AG08396 (cell line): ENCODE measurements at regions not wholly inside any gene's neighbourhood (a gene's known extent, or its start where the extent isn't known, plus 50 kb on each side); places are given as distances from the start of the nearest gene placed in this dataset.
"Not testable (repeated sequence)": the region's sequence is repeated elsewhere in the genome, so short reads cannot be mapped to it uniquely, and the experiment has no call there.

ENCODE experiments used
- DNase-seq: peaks from one replicate; pipeline ENCODE4 v3.0.0; 2012; ENCODE audit warnings: low spot score, mixed read lengths

GRCh38 chr6:119539066-119539746 lies 189.6 kb upstream of the MAN1A1 start:
- DNase-seq = no peak

DNA sequence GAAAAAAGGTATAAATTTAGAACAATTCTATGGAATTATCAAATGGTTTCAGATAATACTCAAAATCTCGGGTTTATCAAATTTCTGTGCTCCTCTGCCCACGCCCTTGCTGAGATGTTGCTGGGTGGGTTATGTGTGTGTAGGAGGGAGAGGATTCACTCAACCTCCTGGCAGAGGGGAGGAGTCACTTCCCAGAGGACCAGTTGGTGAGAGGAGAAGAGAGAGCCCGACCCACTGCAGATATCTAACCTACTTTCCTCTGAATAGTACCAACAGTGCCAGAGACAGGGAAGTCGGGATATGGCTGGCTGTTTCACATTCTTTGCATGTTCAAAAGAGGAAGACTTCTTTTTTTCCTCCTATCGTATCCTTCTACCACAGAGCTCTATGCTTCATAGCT lies 187.1 kb upstream of the MAN1A1 start:
- DNase-seq = no peak

DNA sequence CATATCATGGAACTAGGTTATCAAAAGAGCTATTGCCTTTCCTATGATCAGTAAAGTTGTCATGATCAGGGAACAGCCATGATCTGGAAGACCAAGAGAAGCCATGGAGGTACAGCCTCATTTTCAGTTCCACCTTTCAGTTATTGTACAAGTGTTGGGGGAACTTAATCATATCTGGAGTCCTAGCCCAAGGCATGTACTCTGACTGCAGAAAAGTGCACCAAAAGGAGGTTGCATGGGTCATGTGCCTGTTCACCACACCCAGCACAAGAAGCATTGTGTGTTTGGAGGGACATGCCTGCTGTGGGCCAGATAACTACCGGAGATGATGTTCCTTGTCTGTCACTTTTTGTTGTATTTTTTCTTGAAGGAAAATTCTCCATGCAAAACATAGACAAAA lies 185.8 kb upstream of the MAN1A1 start:
- DNase-seq = no peak

- peak; percentile 45 for DNase-seq
These were observed 184.2 kb upstream of the MAN1A1 start for GRCh38 chr6:119533603-119534279.

DNA sequence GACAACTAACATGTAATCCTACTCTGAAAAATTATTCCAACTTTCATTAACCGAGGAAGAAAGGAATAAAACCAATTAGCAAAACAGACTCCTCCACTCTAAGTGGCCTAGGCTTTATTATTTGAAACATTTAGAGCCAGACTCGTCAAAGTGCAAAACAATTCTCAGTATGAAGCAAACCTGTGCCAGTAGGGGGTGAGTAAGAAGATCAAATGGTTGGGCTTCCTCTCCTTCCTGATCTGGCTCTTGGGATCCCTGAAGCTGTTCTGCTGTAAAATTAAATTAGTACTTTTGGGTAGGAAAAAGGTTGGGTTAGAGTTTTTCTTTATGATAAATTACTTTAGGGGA lies 177.6 kb upstream of the MAN1A1 start:
- DNase-seq = no peak

GRCh38 chr6:119526561-119527230 lies 177.1 kb upstream of the MAN1A1 start:
- DNase-seq = no peak

DNA sequence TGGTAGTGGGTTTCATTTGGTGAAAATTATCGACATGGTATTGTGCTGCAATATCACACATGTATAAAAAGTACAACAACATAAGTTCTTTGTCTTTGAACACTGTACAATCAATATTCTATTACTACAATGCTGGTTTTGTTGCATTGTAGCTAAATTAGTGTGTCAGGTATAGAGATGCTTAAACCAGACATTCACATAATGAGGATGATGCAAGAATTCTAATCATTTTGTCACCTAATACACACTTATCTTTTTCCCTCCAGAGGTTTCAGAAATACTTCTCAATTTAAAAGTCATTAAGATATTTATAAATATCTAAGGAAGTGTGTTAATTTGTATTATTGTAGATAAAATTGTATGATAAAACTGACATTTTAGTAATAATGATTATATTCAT lies 174.8 kb upstream of the MAN1A1 start:
- no peak for DNase-seq

- DNase-seq = no peak
These were observed 174.0 kb upstream of the MAN1A1 start for GRCh38 chr6:119523556-119523955.

DNA sequence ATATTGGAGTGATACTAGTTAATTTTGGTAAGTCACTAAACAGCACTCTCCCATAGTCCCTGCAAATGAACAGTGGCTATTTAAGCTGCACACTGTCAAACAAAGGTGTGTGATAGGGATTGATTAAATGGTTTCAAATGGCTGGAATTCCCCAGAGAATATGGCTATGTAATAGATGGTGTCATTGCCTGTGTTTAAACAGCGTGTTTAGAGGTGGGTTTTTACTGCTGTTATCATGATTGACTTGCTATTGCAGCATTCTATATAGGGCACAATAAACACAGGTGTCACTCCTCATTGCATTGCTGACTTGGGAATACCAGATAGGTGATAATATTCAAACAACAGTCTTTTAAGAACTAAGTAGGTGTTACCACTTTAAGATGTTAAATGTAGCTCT lies 171.7 kb upstream of the MAN1A1 start:
- DNase-seq = no peak

GRCh38 chr6:119517428-119517827 lies 167.9 kb upstream of the MAN1A1 start:
- DNase-seq = no peak

DNA sequence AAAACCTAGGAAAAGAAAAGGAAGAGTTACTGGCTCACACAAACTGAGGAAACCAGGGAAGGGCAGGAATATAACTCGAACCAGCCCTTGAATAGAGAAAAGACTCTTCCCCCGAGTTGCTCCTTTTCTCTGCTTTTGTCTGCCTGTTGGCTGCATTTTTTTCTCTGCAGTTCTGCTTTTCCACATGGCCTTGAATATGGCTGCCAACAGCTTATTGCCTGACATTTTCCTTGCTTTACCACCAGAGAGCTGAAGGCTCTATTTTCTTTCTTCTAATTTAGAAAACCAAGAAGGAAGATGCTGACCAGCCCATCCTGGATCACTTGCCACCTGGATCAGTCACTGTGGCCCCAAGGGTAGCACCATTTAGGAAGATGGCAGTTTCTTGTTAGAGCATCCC lies 164.8 kb upstream of the MAN1A1 start:
- DNase-seq = no peak

DNA sequence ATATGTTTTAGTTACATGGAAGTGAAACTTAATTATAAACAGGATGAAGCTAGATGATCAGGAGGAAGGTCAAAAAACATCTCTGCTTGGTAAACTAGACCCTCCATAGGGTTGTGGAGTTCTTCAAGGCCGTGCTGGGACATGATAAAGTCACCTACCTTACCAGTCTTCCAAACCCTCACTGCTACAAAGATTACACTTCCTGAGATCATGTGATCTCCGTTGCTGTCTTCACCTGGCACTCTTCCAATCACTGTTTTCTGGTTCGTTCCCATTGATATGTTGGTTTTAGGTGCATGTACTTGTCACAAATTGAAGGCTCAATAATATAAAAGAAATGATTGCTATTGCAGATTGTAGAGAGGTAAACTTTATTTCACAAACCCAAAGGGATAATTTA lies 161.5 kb upstream of the MAN1A1 start:
- no peak for DNase-seq

GRCh38 chr6:119510246-119510645 lies 160.7 kb upstream of the MAN1A1 start:
- DNase-seq = no peak

GRCh38 chr6:119506631-119507174 lies 157.1 kb upstream of the MAN1A1 start:
- DNase-seq = no peak

- DNase-seq = no peak
These were observed 152.4 kb upstream of the MAN1A1 start for GRCh38 chr6:119501798-119502483.

DNA sequence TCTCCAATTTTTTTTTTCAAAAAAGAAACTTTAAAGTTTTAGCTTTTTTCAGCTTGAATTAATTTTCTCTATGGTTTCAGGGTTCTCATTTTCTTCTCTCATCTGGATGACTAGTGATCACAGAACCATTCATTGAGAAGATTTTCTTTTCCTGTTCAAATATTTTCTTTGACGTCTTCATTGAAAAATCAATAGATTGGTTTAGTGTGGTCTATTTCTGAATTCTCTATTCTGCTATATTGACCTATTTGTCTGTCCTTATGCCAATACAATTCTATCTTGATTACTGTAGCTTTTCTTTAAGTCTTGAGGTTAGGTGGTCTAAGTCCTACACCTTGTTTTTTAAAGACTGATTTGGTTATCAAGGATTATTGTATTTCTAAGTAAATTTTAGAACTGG lies 150.2 kb upstream of the MAN1A1 start:
- no peak for DNase-seq

DNA sequence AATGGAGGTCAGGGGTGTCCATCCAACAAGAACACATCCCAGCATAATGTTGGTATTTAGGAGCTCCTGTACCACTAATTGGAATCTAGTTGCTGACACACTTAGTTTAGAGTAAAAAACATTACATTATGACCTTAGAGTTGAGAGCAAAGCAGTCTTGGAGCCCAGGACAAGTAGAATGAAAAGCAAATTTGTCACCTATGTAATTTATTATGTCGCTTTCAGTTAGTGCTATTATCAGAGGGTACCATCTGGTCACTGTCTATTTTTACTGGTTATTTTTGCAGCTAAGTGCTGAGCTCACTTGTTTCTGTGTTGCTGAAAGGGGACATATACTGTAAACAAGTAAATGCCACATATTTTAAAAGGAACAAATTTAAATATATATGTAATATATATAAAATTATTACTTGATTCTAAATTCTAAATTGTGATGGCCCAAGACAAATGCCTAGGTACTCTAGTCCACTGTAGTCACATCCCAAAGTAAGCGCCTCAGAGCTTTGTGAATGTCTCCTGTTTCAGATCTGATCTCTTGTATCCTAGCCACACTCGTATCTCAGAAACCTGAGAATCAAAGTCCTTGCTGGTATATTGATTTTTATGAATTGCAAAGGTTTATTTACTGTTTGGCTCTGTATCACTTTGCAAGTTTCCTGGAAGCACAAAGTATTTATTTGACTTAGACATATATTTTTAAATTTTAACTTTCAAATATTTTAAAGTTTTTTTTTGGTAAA lies 148.6 kb upstream of the MAN1A1 start:
- no peak for DNase-seq

- no peak for DNase-seq
These were observed 145.7 kb upstream of the MAN1A1 start for GRCh38 chr6:119495230-119495683.

DNA sequence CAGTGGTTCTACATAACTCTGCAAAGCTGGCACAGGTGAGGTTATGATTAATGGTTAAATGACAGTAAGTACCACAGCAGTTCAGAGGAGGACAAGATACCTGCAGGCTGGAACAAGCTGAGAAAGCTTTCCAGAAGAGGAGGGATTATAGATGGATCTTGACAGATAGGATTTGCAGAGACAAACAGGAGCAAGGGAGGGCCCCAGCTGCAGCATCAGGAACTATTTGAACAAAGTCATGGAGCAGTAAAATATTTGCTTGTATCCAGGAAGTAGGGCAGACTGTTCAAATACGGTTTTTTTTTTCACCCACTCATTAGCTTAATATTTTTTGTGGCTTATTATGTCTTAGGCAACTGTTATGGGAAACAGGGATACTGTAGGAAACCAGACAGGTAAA lies 144.4 kb upstream of the MAN1A1 start:
- DNase-seq = no peak

GRCh38 chr6:119491112-119491511 lies 141.6 kb upstream of the MAN1A1 start:
- not testable (repeated sequence) for DNase-seq

DNA sequence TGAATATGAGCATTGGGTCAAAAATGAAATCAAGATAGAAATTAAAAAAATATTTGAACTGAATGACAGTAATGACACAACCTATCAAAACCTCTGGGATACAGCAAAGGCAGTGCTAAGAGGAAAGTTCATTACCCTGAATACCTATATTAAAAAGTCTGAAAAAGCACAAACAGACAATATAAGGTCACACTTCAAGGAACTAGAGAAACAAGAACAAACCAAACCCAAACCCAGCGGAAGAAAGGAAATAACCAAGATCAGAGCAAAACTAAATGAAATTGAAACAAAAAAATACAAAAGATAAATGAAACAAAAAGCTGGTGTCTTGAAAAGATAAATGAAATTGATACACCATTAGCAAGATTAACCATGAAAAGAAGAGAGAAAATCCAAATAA lies 140.5 kb upstream of the MAN1A1 start:
- DNase-seq = not testable (repeated sequence)

DNA sequence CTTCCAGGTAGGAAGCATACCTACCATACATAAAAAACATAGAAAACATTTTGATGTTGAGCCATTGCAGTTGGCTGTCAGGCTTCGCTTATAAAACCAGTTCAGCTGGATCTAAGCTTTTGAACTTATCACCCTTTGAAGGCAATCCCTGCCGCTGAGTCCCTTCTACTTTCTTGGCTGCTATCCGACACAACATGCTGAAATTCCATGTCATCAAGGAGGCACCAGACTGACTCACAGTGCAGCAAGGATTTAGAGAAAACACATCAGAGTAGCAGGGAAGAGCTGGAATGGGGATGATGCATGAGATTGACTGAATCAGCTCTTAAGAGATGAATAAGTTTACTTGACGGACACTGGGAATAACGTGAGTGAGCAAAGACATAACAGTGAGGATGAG lies 135.0 kb upstream of the MAN1A1 start:
- peak; percentile 51 for DNase-seq
